Lung (tissue), 11 donors: ENCODE measurements at regions not wholly inside any gene's neighbourhood (a gene's known extent, or its start where the extent isn't known, plus 50 kb on each side); places are given as distances from the start of the nearest gene placed in this dataset.

Experiments
- ATAC-seq: fragments of 200-7000 bp; cut with Tn5 transposase; one replicate; pipeline ENCODE4 v1.9.1; 2020; ENCODE audit warnings: moderate number of reproducible peaks; ENCODE audit not compliant: insufficient read depth, low FRiP score
- DNase-seq, 3 donors: peaks; one replicate each; pipeline ENCODE4 v3.0.0-alpha.2; 2013 to 2017
- H3K27ac ChIP-seq, 2 donors: one replicate each; pipeline ENCODE4 v1.5.1; 2013; ENCODE audit warnings: mild to moderate bottlenecking in 2 of 2, moderate library complexity in 2 of 2, control low read depth in 1 of 2, inconsistent platforms in 1 of 2, low read depth in 1 of 2, low read length in 1 of 2
- H3K27me3 ChIP-seq, 3 donors: one replicate each; pipeline ENCODE4 v1.5.1; 2013; ENCODE audit warnings: low read length in 2 of 3; ENCODE audit not compliant: control insufficient read depth in 3 of 3, insufficient read depth in 3 of 3
- H3K36me3 ChIP-seq, 4 donors: one replicate each; pipeline ENCODE4 v1.5.1; 2013; ENCODE audit warnings: low read length in 4 of 4, mild to moderate bottlenecking in 1 of 4, moderate library complexity in 1 of 4; ENCODE audit not compliant: control insufficient read depth in 4 of 4, insufficient read depth in 4 of 4
- H3K4me1 ChIP-seq, 5 donors: one replicate each; pipeline ENCODE4 v1.5.1; 2013; ENCODE audit warnings: low read length in 5 of 5, mild to moderate bottlenecking in 2 of 5, moderate library complexity in 1 of 5; ENCODE audit not compliant: control insufficient read depth in 5 of 5, insufficient read depth in 5 of 5
- H3K4me3 ChIP-seq: one replicate; pipeline ENCODE4 v1.5.1; 2013; ENCODE audit warnings: mild to moderate bottlenecking, control low read depth, moderate library complexity
- H3K9ac ChIP-seq, 2 donors: one replicate each; pipeline ENCODE4 v1.5.1; 2013; ENCODE audit warnings: low read length in 2 of 2, control low read depth in 1 of 2; ENCODE audit not compliant: insufficient read depth in 1 of 2
- H3K9me3 ChIP-seq, 4 donors: one replicate each; pipeline ENCODE4 v1.5.1; 2013; ENCODE audit warnings: low read length in 3 of 4, mild to moderate bottlenecking in 1 of 4, moderate library complexity in 1 of 4; ENCODE audit not compliant: control insufficient read depth in 4 of 4, insufficient read depth in 3 of 4
- CTCF ChIP-seq: IDR thresholded peaks from 2 replicates; pipeline ENCODE4 v1.5.1; 2012; ENCODE audit warnings: mild to moderate bottlenecking; ENCODE audit errors: control extremely low read depth, extremely low read depth
- WGBS, 2 donors: extraction: QIAGEN DNeasy Blood & Tissue Kit; methylation state at CpG; one replicate each; pipeline ENCODE4 v1.1.7; 2013; 5-methylcytosine and 5-hydroxymethylcytosine counted together
- donor health status: control.
- donor health status: control.
- donor health status: Bipolar disorder and iron deficiency.
- donor health status: healthy.
- donor health status: DM: yes; HTN: yes; CAD: no.

- TF ChIP-seq CTCF: no peak
- ATAC-seq: no peak
- no peak overlapping the region for H3K9ac ChIP-seq
- no peaks in the 10 kb centered on the region for H3K4me1 ChIP-seq
- H3K36me3 ChIP-seq: no peaks in the 10 kb centered on the region
- H3K9me3 ChIP-seq: no peaks in the 10 kb centered on the region
- peaks cover 0 to 3% (median 2%) of the 10 kb centered on the region in 3 donors for H3K27me3 ChIP-seq
- DNase-seq: no peak
- no peak overlapping the region for H3K4me3 ChIP-seq
- WGBS, 2 donors: 48 to 70% methylated on average over 2 of the region's 2 CpGs
- no peak overlapping the region for H3K27ac ChIP-seq
These were observed 448.7 kb upstream of the FAM241A start for GRCh38 chr4:111696505-111696904.

GRCh38 chr4:111697176-111697942 lies 447.9 kb upstream of the FAM241A start:
- WGBS, 2 donors: 53 to 61% methylated on average over 2 of the region's 2 CpGs
- no peak overlapping the region for H3K9ac ChIP-seq
- no peak overlapping the region for H3K27ac ChIP-seq
- ATAC-seq (no peak), DNase-seq (no peak)
- H3K4me1 ChIP-seq: no peaks in the 10 kb centered on the region
- no peaks in the 10 kb centered on the region for H3K9me3 ChIP-seq
- no peak for TF ChIP-seq CTCF
- H3K4me3 ChIP-seq: no peak overlapping the region
- peaks cover 0 to 3% (median 2%) of the 10 kb centered on the region in 3 donors for H3K27me3 ChIP-seq
- no peaks in the 10 kb centered on the region for H3K36me3 ChIP-seq

GRCh38 chr4:111698361-111698760 lies 446.9 kb upstream of the FAM241A start:
- Histone ChIP-seq H3K4me1 (no peaks in the 10 kb centered on the region), H3K27ac (no peak overlapping the region), H3K27me3 (peaks cover 0 to 2% (median 0%) of the 10 kb centered on the region in 3 donors), H3K9ac (no peak overlapping the region), H3K4me3 (no peak overlapping the region), H3K9me3 (no peaks in the 10 kb centered on the region), H3K36me3 (no peaks in the 10 kb centered on the region)
- no peak for DNase-seq
- ATAC-seq: no peak
- no peak for TF ChIP-seq CTCF

GRCh38 chr4:111699165-111699564 lies 446.1 kb upstream of the FAM241A start:
- ATAC-seq (no peak), DNase-seq (no peak)
- Histone ChIP-seq H3K36me3 (no peaks in the 10 kb centered on the region), H3K9me3 (no peaks in the 10 kb centered on the region), H3K27ac (no peak overlapping the region), H3K27me3 (peaks cover 0 to 2% (median 0%) of the 10 kb centered on the region in 3 donors), H3K4me1 (no peaks in the 10 kb centered on the region), H3K9ac (no peak overlapping the region), H3K4me3 (no peak overlapping the region)
- no peak for TF ChIP-seq CTCF
